GM13977 (cell line): ENCODE measurements at regions not wholly inside any gene's neighbourhood (a gene's known extent, or its start where the extent isn't known, plus 50 kb on each side); places are given as distances from the start of the nearest gene placed in this dataset.
"Not testable (repeated sequence)": the region's sequence is repeated elsewhere in the genome, so short reads cannot be mapped to it uniquely, and the experiment has no call there.

Experiments used
- DNase-seq: peaks from one replicate; pipeline ENCODE4 v3.0.0; 2012; ENCODE audit warnings: low spot score
- CTCF ChIP-seq: IDR thresholded peaks from 2 replicates; pipeline ENCODE4 v1.5.1; 2012; ENCODE audit warnings: mild to moderate bottlenecking, control low read depth; ENCODE audit not compliant: insufficient read depth; ENCODE audit errors: extremely low read depth, missing control alignments
- in situ Hi-C: fragments of 300-500 bp; cut with MboI; formaldehyde crosslinking; loops from one replicate; pipeline ENCODE4 v1.12.0; 2022; ENCODE audit warnings: low sequenced_read_pairs, low pct_unique_long_range_greater_than_20kb, mixed read lengths, inconsistent platforms; ENCODE audit not compliant: unreplicated experiment

- no peak for DNase-seq
- no peak for TF ChIP-seq CTCF
- in situ Hi-C loops: no loop called here
These were observed 742.0 kb downstream of the GALC start for GRCh38 chr14:87251011-87251410.

- TF ChIP-seq CTCF: no peak
- no peak for DNase-seq
- in situ Hi-C loops: no loop called here
These were observed 751.8 kb downstream of the GALC start for GRCh38 chr14:87241018-87241768.

GRCh38 chr14:87240319-87240718, 752.7 kb downstream of the GALC start:
- in situ Hi-C loops, DNase-seq: not testable (repeated sequence)

GRCh38 chr14:87233806-87234384, 759.1 kb downstream of the GALC start:
- in situ Hi-C loops: no loop called here
- no peak for DNase-seq
- no peak for TF ChIP-seq CTCF

GRCh38 chr14:87233266-87233665, 759.7 kb downstream of the GALC start:
- TF ChIP-seq CTCF: no peak
- DNase-seq: no peak
- in situ Hi-C loops: no loop called here

GRCh38 chr14:87231336-87232026, 761.5 kb downstream of the GALC start:
- DNase-seq: no peak
- no peak for TF ChIP-seq CTCF
- in situ Hi-C loops: no loop called here

- TF ChIP-seq CTCF: no peak
- in situ Hi-C loops: no loop called here
- no peak for DNase-seq
These were observed 762.3 kb downstream of the GALC start for GRCh38 chr14:87230726-87231125.
